ENCODE measurements at regions not wholly inside any gene's neighbourhood (a gene's known extent, or its start where the extent isn't known, plus 50 kb on each side); places are given as distances from the start of the nearest gene placed in this dataset.

GRCh38 chr4:3855646-3856045, 89.5 kb downstream of the ADRA2C start:
- TF ChIP-seq POLR2A (conservative IDR thresholded peaks at IDR 0.05) (no peak), STAT5B (CRISPR knock-in tag; IDR thresholded peaks at IDR 0.05) (no peak), CHD1 (IDR thresholded peaks at IDR 0.05; ENCODE audit: low read length) (no peak), BACH1 (tag; IDR thresholded peaks at IDR 0.05) (no peak), SIN3B (IDR thresholded peaks at IDR 0.05; ENCODE audit: low read depth) (no peak), POLR2AphosphoS5 (IDR thresholded peaks at IDR 0.05; ENCODE audit: control insufficient read depth, insufficient read depth, low read depth, low read length) (no peak), CLOCK (CRISPR knock-in tag; IDR thresholded peaks at IDR 0.05; ENCODE audit: borderline replicate concordance) (no peak)
- TF ChIP-seq, protein P1, sequence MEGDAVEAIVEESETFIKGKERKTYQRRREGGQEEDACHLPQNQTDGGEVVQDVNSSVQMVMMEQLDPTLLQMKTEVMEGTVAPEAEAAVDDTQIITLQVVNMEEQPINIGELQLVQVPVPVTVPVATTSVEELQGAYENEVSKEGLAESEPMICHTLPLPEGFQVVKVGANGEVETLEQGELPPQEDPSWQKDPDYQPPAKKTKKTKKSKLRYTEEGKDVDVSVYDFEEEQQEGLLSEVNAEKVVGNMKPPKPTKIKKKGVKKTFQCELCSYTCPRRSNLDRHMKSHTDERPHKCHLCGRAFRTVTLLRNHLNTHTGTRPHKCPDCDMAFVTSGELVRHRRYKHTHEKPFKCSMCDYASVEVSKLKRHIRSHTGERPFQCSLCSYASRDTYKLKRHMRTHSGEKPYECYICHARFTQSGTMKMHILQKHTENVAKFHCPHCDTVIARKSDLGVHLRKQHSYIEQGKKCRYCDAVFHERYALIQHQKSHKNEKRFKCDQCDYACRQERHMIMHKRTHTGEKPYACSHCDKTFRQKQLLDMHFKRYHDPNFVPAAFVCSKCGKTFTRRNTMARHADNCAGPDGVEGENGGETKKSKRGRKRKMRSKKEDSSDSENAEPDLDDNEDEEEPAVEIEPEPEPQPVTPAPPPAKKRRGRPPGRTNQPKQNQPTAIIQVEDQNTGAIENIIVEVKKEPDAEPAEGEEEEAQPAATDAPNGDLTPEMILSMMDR (IDR thresholded peaks at IDR 0.05 in 2 of 3, conservative IDR thresholded peaks at IDR 0.05 in 1 of 3; ENCODE audit: insufficient read depth in 2 of 3, low read depth in 1 of 3, low read length in 3 of 3): no peak
- TF ChIP-seq, protein P2, sequence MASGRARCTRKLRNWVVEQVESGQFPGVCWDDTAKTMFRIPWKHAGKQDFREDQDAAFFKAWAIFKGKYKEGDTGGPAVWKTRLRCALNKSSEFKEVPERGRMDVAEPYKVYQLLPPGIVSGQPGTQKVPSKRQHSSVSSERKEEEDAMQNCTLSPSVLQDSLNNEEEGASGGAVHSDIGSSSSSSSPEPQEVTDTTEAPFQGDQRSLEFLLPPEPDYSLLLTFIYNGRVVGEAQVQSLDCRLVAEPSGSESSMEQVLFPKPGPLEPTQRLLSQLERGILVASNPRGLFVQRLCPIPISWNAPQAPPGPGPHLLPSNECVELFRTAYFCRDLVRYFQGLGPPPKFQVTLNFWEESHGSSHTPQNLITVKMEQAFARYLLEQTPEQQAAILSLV (tag; IDR thresholded peaks at IDR 0.05): no peak
- TF ChIP-seq, protein P3, sequence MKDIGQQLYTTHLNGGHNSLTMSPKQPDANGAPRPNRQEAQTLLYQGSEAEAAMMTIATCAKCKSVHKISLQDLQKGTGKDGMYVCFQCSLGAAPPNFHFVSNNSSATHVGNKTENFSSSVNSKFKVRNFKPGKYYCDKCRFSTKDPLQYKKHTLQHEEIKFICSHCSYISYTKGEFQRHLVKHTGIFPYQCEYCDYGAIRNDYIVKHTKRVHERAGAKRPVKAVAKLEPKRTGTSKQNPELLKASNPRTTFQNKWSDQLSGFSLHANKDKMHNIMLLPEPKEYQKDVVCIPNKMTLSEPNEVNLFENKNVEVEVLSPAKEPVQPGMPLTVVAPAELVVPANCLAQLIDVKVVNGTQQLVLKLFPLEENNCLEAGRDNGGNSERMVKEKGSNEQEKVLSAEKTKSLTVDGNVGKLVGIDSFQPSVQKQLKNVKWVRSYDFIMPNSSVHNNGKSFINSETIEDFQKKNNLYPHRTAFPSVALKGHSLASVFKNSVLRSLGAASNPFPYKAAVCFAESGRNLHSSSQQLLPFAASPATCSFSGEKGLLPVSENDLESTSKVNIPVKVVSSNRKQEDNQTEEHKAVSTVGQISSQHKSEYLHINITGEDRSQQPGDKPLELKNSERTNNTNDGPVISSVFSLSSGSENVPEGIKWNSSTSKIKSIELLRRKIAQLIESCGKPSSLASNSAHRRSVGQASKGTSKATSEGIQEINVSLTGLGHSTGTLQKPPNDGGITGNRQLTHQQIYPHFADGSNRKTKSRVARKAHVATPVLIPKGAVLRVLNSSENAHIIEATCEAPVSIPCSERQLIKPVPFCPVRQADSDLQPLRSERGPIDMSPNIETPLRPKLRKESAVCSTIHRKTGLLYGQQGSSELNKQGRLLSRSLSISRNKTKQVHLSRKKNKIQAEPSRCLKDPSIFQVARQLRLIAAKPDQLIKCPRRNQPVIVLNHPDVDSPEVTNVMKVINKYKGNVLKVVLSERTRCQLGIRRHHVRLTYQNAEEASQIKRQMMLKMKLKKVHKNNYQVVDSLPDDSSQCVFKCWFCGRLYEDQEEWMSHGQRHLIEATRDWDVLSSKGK (CRISPR knock-in tag; IDR thresholded peaks at IDR 0.05): no peak
- TF ChIP-seq, protein P4, sequence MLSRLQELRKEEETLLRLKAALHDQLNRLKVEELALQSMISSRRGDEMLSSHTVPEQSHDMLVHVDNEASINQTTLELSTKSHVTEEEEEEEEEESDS (CRISPR knock-in tag; IDR thresholded peaks at IDR 0.05): no peak

Measured in K562 (cell line).